ENCODE measurements at regions not wholly inside any gene's neighbourhood (a gene's known extent, or its start where the extent isn't known, plus 50 kb on each side); places are given as distances from the start of the nearest gene placed in this dataset.

GRCh38 chr13:63436325-63436668 is 2020.6 kb upstream of the PCDH20 start:
- no peak for DNase-seq

- no peak for DNase-seq
Measured at GRCh38 chr13:63435667-63436324, 2020.1 kb upstream of the PCDH20 start.

- no peak for DNase-seq
Measured at GRCh38 chr13:63433546-63434150, 2018.0 kb upstream of the PCDH20 start.

- no peak for DNase-seq
Measured at GRCh38 chr13:63427170-63427569, 2011.5 kb upstream of the PCDH20 start.

- DNase-seq = no peak
Measured at GRCh38 chr13:63425131-63425530, 2009.5 kb upstream of the PCDH20 start.

GRCh38 chr13:63421123-63421522 is 2005.5 kb upstream of the PCDH20 start:
- DNase-seq = no peak

GRCh38 chr13:63420685-63421084 is 2005.0 kb upstream of the PCDH20 start:
- DNase-seq = no peak

- DNase-seq = no peak
Measured at GRCh38 chr13:63414247-63414646, 1998.6 kb upstream of the PCDH20 start.

- no peak for DNase-seq
Measured at GRCh38 chr13:63409791-63410351, 1994.2 kb upstream of the PCDH20 start.

- DNase-seq = no peak
Measured at GRCh38 chr13:63408331-63409189, 1992.9 kb upstream of the PCDH20 start.

GRCh38 chr13:63403733-63404132 is 1988.1 kb upstream of the PCDH20 start:
- DNase-seq = no peak

GRCh38 chr13:63396746-63397145 is 1981.1 kb upstream of the PCDH20 start:
- DNase-seq = no peak

GRCh38 chr13:63393112-63393511 is 1977.5 kb upstream of the PCDH20 start:
- no peak for DNase-seq

- DNase-seq = no peak
Measured at GRCh38 chr13:63389756-63390155, 1974.1 kb upstream of the PCDH20 start.

- DNase-seq = no peak
Measured at GRCh38 chr13:63381078-63381859, 1965.6 kb upstream of the PCDH20 start.

GRCh38 chr13:63377986-63378385 is 1962.3 kb upstream of the PCDH20 start:
- no peak for DNase-seq

- DNase-seq = no peak
Measured at GRCh38 chr13:63370101-63370500, 1954.5 kb upstream of the PCDH20 start.

- DNase-seq = no peak
Measured at GRCh38 chr13:63367522-63368198, 1952.0 kb upstream of the PCDH20 start.

GRCh38 chr13:63364159-63364558 is 1948.5 kb upstream of the PCDH20 start:
- no peak for DNase-seq

- no peak for DNase-seq
Measured at GRCh38 chr13:63351533-63351932, 1935.9 kb upstream of the PCDH20 start.

- DNase-seq = no peak
Measured at GRCh38 chr13:63351081-63351480, 1935.4 kb upstream of the PCDH20 start.

GRCh38 chr13:63345835-63346234 is 1930.2 kb upstream of the PCDH20 start:
- no peak for DNase-seq

Data from DMS153 (cell line).